Frontal cortex (tissue), 4 donors: ENCODE measurements at regions not wholly inside any gene's neighbourhood (a gene's known extent, or its start where the extent isn't known, plus 50 kb on each side); places are given as distances from the start of the nearest gene placed in this dataset. TPM values are rescaled to one million over a fixed set of nuclear protein-coding genes. Genes with fewer than 3 reads are reported as not detected.

Source experiments
- DNase-seq, 2 donors: peaks; one replicate each; pipeline ENCODE4 v3.0.0; 2012; ENCODE audit warnings: low spot score in 2 of 2
- FAIRE-seq: peaks from 2 replicates; lab custom pipeline; 2012; peaks lifted over from hg19 to GRCh38; lab: Jason Lieb, UNC
- small RNA-seq: library from RNA; depleted of rRNA; stranded (forward); fragments of <200 nt; gene quantifications from one replicate; pipeline ENCODE3, GENCODE V24; 2014
- donor health status: control.
- donor health status: control.
- donor health status: control.

DNA sequence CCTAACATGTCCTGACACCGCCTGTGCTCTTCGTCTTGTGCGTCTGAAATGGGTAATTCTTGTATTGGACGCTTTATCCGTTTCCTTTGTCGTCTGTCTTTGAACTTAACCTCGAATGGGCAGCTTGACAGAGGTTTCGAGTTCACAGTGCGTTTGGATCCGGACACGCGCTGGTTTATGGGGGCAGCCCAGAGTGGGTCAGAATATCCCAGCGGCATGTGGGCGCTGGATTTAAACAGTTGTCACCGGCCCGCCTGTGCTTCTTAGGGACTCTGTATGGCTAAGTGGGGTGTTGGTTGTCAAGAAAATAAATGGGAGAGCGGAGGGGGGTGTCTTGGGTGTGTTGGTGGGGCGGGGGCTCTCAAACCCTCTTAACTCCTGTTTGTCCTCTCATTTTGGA, 363.5 kb upstream of the AMELY start:
- DNase-seq (no peak), FAIRE-seq (no peak)

DNA sequence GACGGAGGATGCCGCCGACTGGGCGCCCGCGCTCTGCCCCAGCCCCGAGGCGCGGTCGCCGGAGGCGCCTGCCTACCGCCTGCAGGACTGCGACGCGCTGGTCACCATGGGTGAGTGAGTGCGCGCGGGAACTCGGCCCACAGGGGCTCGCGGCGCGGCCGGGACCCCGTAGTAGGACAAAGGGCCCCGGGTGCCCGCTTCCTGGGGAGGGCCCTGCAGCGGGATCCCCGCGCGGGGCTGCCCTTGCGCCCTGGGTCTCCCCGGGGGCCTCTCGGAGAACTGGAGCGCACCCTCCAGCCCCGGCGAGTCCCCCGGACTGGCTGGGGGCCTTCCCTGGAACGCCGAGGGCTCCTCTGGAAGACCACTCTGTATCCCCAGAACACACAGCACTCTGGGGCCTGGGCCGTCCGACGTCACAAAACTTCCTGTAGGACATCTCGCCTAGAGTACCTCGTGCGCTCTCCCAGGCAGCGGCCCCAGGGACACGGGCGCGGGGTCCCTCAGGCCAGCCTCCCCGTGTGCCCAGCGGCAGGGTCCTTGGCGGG, 362.9 kb upstream of the AMELY start:
- FAIRE-seq (no peak), DNase-seq (no peak)

DNA sequence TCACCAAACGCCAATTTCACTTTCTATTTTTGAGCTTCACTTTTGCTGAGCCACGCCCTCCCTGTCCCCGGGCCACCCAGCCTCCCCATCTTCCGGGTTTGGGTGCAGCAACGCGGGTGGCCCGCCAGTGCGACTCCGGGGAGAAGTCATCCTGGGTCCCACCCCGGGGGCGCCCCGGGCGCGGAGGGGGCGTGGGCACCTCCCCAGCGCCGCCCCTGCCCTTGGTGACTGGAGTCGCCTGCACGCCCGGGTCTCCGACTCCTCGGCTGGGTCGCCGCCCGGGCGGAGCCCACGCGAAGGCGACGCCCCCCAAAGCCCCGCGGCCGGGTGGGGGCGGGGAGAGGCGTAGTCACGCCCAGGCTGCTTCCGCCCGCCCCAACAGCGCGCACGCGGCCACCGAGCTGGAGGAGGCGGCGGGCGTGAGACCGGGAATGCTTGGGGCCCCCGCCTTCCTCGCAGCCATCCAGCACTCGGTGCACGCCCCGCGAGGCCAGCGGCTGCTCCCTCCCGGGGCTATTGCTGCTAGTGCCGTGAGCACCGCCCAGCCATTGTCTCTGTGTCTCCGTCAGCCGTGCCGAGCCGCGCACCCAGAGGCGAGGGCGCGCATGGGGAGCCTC, 362.1 kb upstream of the AMELY start:
- FAIRE-seq (no peak), DNase-seq (peak in 1 of 2 donors; percentile 50)

- DNase-seq (no peak), FAIRE-seq (no peak)
Observed at GRCh38 chrY:7272556-7273195, 361.1 kb upstream of the AMELY start.

DNA sequence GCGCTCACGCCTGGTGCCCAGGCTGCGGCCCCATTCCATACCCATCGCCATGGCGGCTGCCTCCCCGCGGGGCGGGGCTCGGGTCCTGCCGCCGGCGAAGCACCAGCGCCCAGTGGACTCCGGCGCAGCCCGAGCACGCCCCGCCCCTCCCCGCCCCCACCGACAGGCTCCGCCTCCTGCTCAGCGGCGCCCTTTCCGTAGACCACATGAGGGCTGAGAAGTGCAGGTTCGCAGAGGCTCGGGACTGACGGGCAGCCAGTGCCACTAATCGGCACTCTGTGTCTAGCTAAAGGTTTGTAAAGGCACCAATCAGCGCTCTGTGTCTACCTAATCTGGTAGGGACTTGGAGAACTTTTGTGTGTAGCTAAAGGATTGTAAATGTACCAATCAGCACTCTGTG, 352.2 kb upstream of the AMELY start:
- DNase-seq (no peak), FAIRE-seq (no peak)

GRCh38 chrY:7262531-7262930, 351.0 kb upstream of the AMELY start:
- FAIRE-seq (no peak), DNase-seq (no peak)

DNA sequence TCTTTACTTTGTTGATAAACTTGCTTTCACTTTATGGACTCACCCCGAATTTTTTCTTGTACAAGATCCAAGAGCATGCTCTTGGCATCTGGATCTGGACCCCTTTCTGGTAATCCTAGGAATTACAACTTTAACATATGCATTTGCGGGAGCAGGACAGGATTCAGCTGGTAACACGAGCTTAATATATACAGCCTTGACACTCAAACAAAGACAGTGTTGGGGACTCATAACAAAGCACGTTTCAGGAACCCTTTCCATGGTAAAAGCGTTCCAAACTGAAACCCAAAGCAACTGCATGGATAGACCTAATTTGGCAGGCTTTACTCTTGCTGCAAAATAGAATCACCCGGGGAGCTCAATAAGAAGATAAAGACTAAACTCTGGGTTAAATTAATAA, 349.7 kb upstream of the AMELY start:
- FAIRE-seq (no peak), DNase-seq (no peak)

GRCh38 chrY:7240101-7240500, 328.5 kb upstream of the AMELY start:
- FAIRE-seq = no peak
- no peak for DNase-seq

GRCh38 chrY:7211971-7212370, 300.4 kb upstream of the AMELY start:
- no peak for FAIRE-seq
- no peak for DNase-seq

DNA sequence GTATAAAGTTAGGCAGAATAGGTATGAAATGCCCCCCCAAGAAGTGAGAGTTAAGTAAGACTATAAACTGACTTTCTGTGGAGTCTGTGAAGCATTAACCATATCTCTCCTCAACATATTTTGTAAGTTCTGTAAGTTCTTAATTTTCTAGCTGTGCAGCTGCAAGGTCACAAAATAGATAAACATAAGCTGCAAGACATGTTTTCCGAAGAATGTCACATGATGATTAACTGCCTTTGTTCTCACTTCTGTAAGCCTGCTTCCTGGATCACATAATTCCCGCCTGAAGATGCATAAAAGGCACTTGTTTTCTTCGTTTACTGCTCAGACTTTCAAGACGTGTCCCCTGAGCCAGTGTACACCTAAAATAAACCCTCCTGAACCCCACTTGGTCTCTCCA, 292.9 kb upstream of the AMELY start:
- DNase-seq (no peak), FAIRE-seq (no peak)

DNA sequence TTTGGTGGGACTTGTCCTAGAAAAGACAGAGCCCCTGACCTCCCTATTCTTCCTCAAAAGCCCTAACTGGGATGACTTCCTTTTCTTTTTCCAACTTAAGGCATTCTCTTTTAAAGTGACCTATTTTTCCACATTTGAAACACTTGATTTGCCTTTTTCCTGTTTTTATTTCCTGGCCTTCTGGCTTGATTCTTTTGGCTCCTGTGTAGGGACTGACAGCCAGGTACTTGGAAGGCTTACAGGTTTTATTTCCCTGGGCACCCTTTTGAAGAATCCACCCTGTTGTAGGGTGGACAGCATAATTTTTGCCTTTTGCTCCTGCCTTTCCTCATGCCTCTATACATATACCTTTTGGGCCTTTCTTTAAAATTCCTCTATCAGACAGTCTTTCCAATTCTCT, 271.0 kb upstream of the AMELY start:
- FAIRE-seq = no peak
- no peak for DNase-seq

GRCh38 chrY:7177631-7178030, 266.1 kb upstream of the AMELY start:
- no peak for DNase-seq
- FAIRE-seq = no peak

DNA sequence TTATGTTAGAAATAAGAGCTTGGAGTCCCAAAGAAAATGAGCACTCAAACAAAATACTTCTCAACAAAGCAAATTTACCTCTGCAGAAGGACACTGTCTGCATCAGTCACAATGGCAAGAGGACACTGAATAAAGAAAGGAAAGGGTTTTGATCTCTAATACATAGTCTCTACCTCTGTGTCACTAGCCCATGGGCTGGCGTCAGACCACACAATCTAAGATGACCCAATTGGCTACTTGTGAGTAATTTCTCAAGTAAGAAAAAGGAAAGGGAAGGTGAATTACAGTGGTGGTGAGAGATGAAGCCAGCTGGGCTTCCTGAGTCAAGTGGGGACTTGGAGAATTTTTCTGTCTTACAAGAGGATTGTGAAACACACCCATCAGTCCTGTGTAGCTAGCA, 257.9 kb upstream of the AMELY start:
- FAIRE-seq = no peak
- DNase-seq = no peak

DNA sequence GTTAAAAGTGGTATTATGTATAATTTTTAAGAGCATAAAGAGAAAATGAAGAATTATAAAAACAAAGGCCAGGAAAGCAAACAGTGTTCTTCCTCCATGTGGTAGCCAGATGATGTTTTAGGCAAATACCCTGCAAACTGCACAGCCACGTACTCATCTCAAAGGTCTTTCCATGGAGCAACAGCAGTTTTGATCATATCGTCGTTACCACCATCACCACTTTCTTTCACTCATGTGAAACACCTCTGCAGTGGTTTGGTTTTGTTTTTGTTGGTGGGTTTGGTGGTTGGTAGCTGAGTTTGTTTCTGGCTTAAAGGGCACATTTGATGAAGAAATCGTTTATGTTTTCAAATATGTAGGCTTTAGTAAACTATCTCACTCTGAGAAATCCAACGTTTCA, 229.9 kb upstream of the AMELY start:
- no peak for DNase-seq
- no peak for FAIRE-seq

Small RNA genes in the stretch of these regions (small RNA-seq; reads per million reads assigned to genes)
- gene RF00019 = not detected
- not detected for gene RN7SKP282
- gene RNU6-521P = not detected
